Cardiac septum (tissue), 1 donor: ENCODE measurements at regions not wholly inside any gene's neighbourhood (a gene's known extent, or its start where the extent isn't known, plus 50 kb on each side); places are given as distances from the start of the nearest gene placed in this dataset.
"Not testable (repeated sequence)": the region's sequence is repeated elsewhere in the genome, so short reads cannot be mapped to it uniquely, and the experiment has no call there.

ENCODE experiments used
- DNase-seq: peaks from one replicate; pipeline ENCODE4 v3.0.0-alpha.2; 2020; ENCODE audit warnings: low spot score
- intact Hi-C: fragments of 100-400 bp; cut with DNase I; formaldehyde crosslinking; loops from one replicate; pipeline ENCODE4 v1.14.0; 2022
- donor health status: DM: no; HTN: no; CAD: no.

- intact Hi-C loops = no loop called here
- no peak for DNase-seq
Observed at GRCh38 chr5:174520420-174521396, 203.7 kb upstream of the MSX2 start.

GRCh38 chr5:174521449-174521848 lies 202.9 kb upstream of the MSX2 start:
- no peak for DNase-seq
- intact Hi-C loops = no loop called here

GRCh38 chr5:174522480-174523260 lies 201.7 kb upstream of the MSX2 start:
- intact Hi-C loops = no loop called here

GRCh38 chr5:174523311-174524071 lies 200.9 kb upstream of the MSX2 start:
- DNase-seq = no peak
- intact Hi-C loops = no loop called here

More at GRCh38 chr5:174522480-174523260, 201.7 kb upstream of the MSX2 start:
- DNase-seq = no peak

GRCh38 chr5:174524351-174524750 lies 200.0 kb upstream of the MSX2 start:
- no peak for DNase-seq
- intact Hi-C loops = no loop called here

GRCh38 chr5:174526177-174526576 lies 198.2 kb upstream of the MSX2 start:
- intact Hi-C loops = no loop called here
- no peak for DNase-seq

- no peak for DNase-seq
- intact Hi-C loops = no loop called here
Observed at GRCh38 chr5:174527916-174528540, 196.4 kb upstream of the MSX2 start.

GRCh38 chr5:174528821-174529544 lies 195.4 kb upstream of the MSX2 start:
- no peak for DNase-seq
- intact Hi-C loops = no loop called here

GRCh38 chr5:174529925-174530681 lies 194.3 kb upstream of the MSX2 start:
- DNase-seq = no peak
- intact Hi-C loops = no loop called here

GRCh38 chr5:174531782-174532191 lies 192.6 kb upstream of the MSX2 start:
- intact Hi-C loops = no loop called here
- no peak for DNase-seq

- DNase-seq = peak; percentile 88
- intact Hi-C loops = no loop called here
Observed at GRCh38 chr5:174532455-174533453, 191.6 kb upstream of the MSX2 start.

GRCh38 chr5:174533751-174534241 lies 190.6 kb upstream of the MSX2 start:
- no peak for DNase-seq
- intact Hi-C loops = no loop called here

GRCh38 chr5:174535669-174536068 lies 188.7 kb upstream of the MSX2 start:
- intact Hi-C loops = no loop called here
- no peak for DNase-seq

GRCh38 chr5:174539823-174540222 lies 184.6 kb upstream of the MSX2 start:
- intact Hi-C loops, DNase-seq: not testable (repeated sequence)

GRCh38 chr5:174542037-174542436 lies 182.3 kb upstream of the MSX2 start:
- no peak for DNase-seq
- intact Hi-C loops = no loop called here

GRCh38 chr5:174542471-174542870 lies 181.9 kb upstream of the MSX2 start:
- DNase-seq = no peak
- intact Hi-C loops = no loop called here

- intact Hi-C loops = no loop called here
Observed at GRCh38 chr5:174545926-174546325, 178.5 kb upstream of the MSX2 start.

More at GRCh38 chr5:174545926-174546325, 178.5 kb upstream of the MSX2 start:
- DNase-seq = no peak
